Adrenal gland (tissue), 5 donors: ENCODE measurements at regions not wholly inside any gene's neighbourhood (a gene's known extent, or its start where the extent isn't known, plus 50 kb on each side); places are given as distances from the start of the nearest gene placed in this dataset.

ENCODE experiments used
- CTCF ChIP-seq, 6 experiments: fragments of 450-650 bp in 4 of 6; fragments of 200-600 bp in 2 of 6; sonication (generic) in 1 of 6; IDR thresholded peaks; 1 replicate in 5 of 6; 2 replicates in 1 of 6; pipeline versions ENCODE4 v1.5.1 to v1.8.0; 2016 to 2021; ENCODE audit warnings: antibody characterized with exemption in 6 of 6, mild to moderate bottlenecking in 2 of 6, moderate library complexity in 1 of 6
- POLR2A ChIP-seq, 2 donors: fragments of 450-650 bp; IDR thresholded peaks; one replicate each; pipeline ENCODE4 v1.6.1; 2017; ENCODE audit warnings: antibody characterized with exemption in 2 of 2, mild to moderate bottlenecking in 2 of 2, moderate library complexity in 1 of 2
- donor health status: DM: no; HTN: no; CAD: no.

- TF ChIP-seq POLR2A (IDR thresholded peaks at IDR 0.05) (no peak), CTCF (IDR thresholded peaks at IDR 0.05) (no peak)
These were observed 254.3 kb upstream of the FOXQ1 start for GRCh38 chr6:1057490-1058135.
